Keratinocyte (primary cell): ENCODE measurements at regions not wholly inside any gene's neighbourhood (a gene's known extent, or its start where the extent isn't known, plus 50 kb on each side); places are given as distances from the start of the nearest gene placed in this dataset.

Experiments
- DNase-seq: peaks from one replicate; pipeline ENCODE4 v3.0.0-alpha.2; 2011; ENCODE audit warnings: low read depth, missing footprints, low spot score
- FAIRE-seq: peaks from 2 replicates; lab custom pipeline; 2011; peaks lifted over from hg19 to GRCh38; lab: Jason Lieb, UNC
- H2AFZ ChIP-seq: 2 replicates; pipeline ENCODE4 v1.6.0; 2012; ENCODE audit warnings: low read length, control low read depth, inconsistent platforms; ENCODE audit not compliant: control insufficient read depth
- H3K27ac ChIP-seq: 2 replicates; pipeline ENCODE4 v1.5.1; 2011; ENCODE audit warnings: low read length; ENCODE audit not compliant: control insufficient read depth, insufficient read depth
- H3K27me3 ChIP-seq: 3 replicates; pipeline ENCODE4 v1.6.0; 2011; ENCODE audit warnings: low read length; ENCODE audit not compliant: control insufficient read depth, insufficient read depth; ENCODE audit errors: extremely low read depth
- H3K36me3 ChIP-seq, 2 experiments: 2 replicates in 1 of 2; 3 replicates in 1 of 2; pipeline ENCODE4 v1.5.1; 2011; ENCODE audit warnings: low read length in 2 of 2, mild to moderate bottlenecking in 1 of 2; ENCODE audit not compliant: control insufficient read depth in 2 of 2, insufficient read depth in 2 of 2; ENCODE audit errors: extremely low read depth in 1 of 2
- H3K4me1 ChIP-seq: 3 replicates; pipeline ENCODE4 v1.5.1; 2011; ENCODE audit warnings: low read length; ENCODE audit not compliant: control insufficient read depth, insufficient read depth; ENCODE audit errors: extremely low read depth
- H3K4me2 ChIP-seq: 3 replicates; pipeline ENCODE4 v1.6.0; 2011; ENCODE audit warnings: low read depth, low read length; ENCODE audit not compliant: control insufficient read depth, insufficient read depth; ENCODE audit errors: extremely low read depth
- H3K4me3 ChIP-seq, 3 experiments: fragments of 200-600 bp in 1 of 3; sonication (generic) in 1 of 3; 2 replicates in 2 of 3; 3 replicates in 1 of 3; pipeline ENCODE4 v1.5.1; 2011 to 2016; ENCODE audit warnings: low read length in 3 of 3, mild to moderate bottlenecking in 3 of 3, control low read depth in 2 of 3, inconsistent platforms in 1 of 3, low read depth in 1 of 3, mixed read lengths in 1 of 3, mixed run types in 1 of 3, moderate library complexity in 1 of 3; ENCODE audit not compliant: control insufficient read depth in 2 of 3, insufficient read depth in 2 of 3; ENCODE audit errors: extremely low read depth in 1 of 3
- H3K79me2 ChIP-seq: 2 replicates; pipeline ENCODE4 v1.6.0; 2012; ENCODE audit warnings: low read length; ENCODE audit not compliant: control insufficient read depth, insufficient read depth
- H3K9ac ChIP-seq: 3 replicates; pipeline ENCODE4 v1.6.0; 2011; ENCODE audit warnings: low read length; ENCODE audit not compliant: control insufficient read depth, insufficient read depth; ENCODE audit errors: extremely low read depth
- H3K9me1 ChIP-seq: 3 replicates; pipeline ENCODE4 v1.6.0; 2011; ENCODE audit warnings: low read length; ENCODE audit not compliant: control insufficient read depth, insufficient read depth; ENCODE audit errors: extremely low read depth
- H3K9me3 ChIP-seq: 2 replicates; pipeline ENCODE4 v1.5.1; 2012; ENCODE audit warnings: low read depth, low read length; ENCODE audit not compliant: control insufficient read depth
- H4K20me1 ChIP-seq: 3 replicates; pipeline ENCODE4 v1.6.0; 2011; ENCODE audit warnings: low read length; ENCODE audit not compliant: control insufficient read depth, insufficient read depth; ENCODE audit errors: extremely low read depth
- EZH2 ChIP-seq: IDR thresholded peaks from one replicate; pipeline ENCODE4 v1.6.1; 2012; ENCODE audit warnings: inconsistent platforms, mild to moderate bottlenecking, low read length, moderate library complexity
- dilution Hi-C: fragments of 300-500 bp; cut with MboI; formaldehyde crosslinking; loops from one replicate; pipeline ENCODE4 v1.7.0; 2020; ENCODE audit warnings: low sequenced_read_pairs; ENCODE audit not compliant: extremely low pct_ligation_motif_present
- TF ChIP-seq, protein P1 (sequence below), 3 experiments: IDR thresholded peaks in 1 of 3; conservative IDR thresholded peaks in 1 of 3; optimal IDR thresholded peaks in 1 of 3; 2 replicates in 2 of 3; 3 replicates in 1 of 3; pipeline versions ENCODE3 to v1.5.1; 2011; ENCODE audit warnings: low read length in 3 of 3, mild to moderate bottlenecking in 3 of 3, moderate library complexity in 2 of 3, control low read depth in 1 of 3, inconsistent platforms in 1 of 3; ENCODE audit not compliant: insufficient read depth in 2 of 3; ENCODE audit errors: extremely low read depth in 1 of 3

DNA sequence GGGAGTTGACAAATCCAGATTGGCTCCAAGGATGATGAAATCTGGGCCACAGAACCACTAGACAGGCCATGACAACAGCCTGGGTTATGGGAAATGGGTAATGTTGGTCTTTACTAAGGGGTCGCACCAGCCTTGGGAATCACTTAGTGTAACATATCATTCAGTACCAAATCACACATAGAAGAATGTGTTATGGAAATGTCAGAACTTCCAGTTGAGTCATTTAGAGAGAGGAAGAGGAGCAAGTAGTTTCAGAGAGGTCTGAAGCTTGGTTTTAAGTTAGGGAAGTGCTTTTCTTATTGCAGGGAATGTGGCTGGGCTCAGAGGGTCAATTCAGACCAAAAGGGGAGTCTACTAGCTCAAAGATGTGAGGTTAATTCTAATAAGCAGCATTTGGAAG lies 241.6 kb upstream of the ZPLD1 start:
- Histone ChIP-seq H3K27me3 (no peaks in the 10 kb centered on the region), H3K9me1 (no peaks in the 10 kb centered on the region)
- TF ChIP-seq, protein P1, sequence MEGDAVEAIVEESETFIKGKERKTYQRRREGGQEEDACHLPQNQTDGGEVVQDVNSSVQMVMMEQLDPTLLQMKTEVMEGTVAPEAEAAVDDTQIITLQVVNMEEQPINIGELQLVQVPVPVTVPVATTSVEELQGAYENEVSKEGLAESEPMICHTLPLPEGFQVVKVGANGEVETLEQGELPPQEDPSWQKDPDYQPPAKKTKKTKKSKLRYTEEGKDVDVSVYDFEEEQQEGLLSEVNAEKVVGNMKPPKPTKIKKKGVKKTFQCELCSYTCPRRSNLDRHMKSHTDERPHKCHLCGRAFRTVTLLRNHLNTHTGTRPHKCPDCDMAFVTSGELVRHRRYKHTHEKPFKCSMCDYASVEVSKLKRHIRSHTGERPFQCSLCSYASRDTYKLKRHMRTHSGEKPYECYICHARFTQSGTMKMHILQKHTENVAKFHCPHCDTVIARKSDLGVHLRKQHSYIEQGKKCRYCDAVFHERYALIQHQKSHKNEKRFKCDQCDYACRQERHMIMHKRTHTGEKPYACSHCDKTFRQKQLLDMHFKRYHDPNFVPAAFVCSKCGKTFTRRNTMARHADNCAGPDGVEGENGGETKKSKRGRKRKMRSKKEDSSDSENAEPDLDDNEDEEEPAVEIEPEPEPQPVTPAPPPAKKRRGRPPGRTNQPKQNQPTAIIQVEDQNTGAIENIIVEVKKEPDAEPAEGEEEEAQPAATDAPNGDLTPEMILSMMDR (optimal IDR thresholded peaks at IDR 0.05 in 1 of 3, IDR thresholded peaks at IDR 0.05 in 1 of 3, conservative IDR thresholded peaks at IDR 0.05 in 1 of 3; ENCODE audit: extremely low read depth in 1 of 3, insufficient read depth in 2 of 3, low read length in 3 of 3), result no peak
- no peak for TF ChIP-seq EZH2

DNA sequence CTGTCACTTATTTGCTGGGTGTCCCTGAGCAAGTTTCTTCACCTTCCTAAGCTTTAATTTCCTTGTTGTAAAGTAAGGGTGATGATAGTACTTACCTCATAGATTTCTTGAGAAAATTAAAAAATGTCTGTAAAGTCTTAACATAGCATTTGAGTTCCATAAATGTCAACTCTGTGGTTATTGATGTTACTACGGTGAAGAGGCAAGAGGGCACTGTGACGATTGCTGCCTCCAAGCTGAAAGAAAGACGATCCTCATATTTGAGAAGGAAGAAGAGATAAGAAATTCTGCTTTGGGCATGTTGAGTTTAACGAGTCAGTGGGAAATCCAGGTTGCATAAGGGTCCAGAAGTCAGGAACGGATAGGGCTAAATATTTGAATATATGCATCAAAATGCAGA lies 240.8 kb upstream of the ZPLD1 start:
- DNase-seq (no peak), FAIRE-seq (peak; percentile 69)
- no peak overlapping the region for H3K4me2 ChIP-seq
- peak overlapping the region; percentile 96 for H3K27ac ChIP-seq
- H2AFZ ChIP-seq, result no peak overlapping the region
- H3K79me2 ChIP-seq, result no peaks in the 10 kb centered on the region
- no peaks in the 10 kb centered on the region for H4K20me1 ChIP-seq
- no peaks in the 10 kb centered on the region for H3K36me3 ChIP-seq
- dilution Hi-C loops, result no loop called here
- no peaks in the 10 kb centered on the region for H3K9me1 ChIP-seq
- peaks cover 77% of the 10 kb centered on the region for H3K4me1 ChIP-seq
- H3K9me3 ChIP-seq, result no peaks in the 10 kb centered on the region
- TF ChIP-seq, protein P1 (optimal IDR thresholded peaks at IDR 0.05 in 1 of 3, IDR thresholded peaks at IDR 0.05 in 1 of 3, conservative IDR thresholded peaks at IDR 0.05 in 1 of 3; ENCODE audit: extremely low read depth in 1 of 3, insufficient read depth in 2 of 3, low read length in 3 of 3), result no peak
- TF ChIP-seq EZH2, result no peak
- H3K4me3 ChIP-seq, result no peak overlapping the region
- no peaks in the 10 kb centered on the region for H3K27me3 ChIP-seq
- no peak overlapping the region for H3K9ac ChIP-seq

More for the DNA sequence above, 241.6 kb upstream of the ZPLD1 start:
- peak overlapping the region; percentile 53 for H3K4me2 ChIP-seq
- no peaks in the 10 kb centered on the region for H3K9me3 ChIP-seq
- FAIRE-seq (peak; percentile 46), DNase-seq (no peak)
- no peaks in the 10 kb centered on the region for H4K20me1 ChIP-seq
- H3K4me3 ChIP-seq, result no peak overlapping the region
- no peak overlapping the region for H3K9ac ChIP-seq
- no peaks in the 10 kb centered on the region for H3K36me3 ChIP-seq
- peaks cover 84% of the 10 kb centered on the region for H3K4me1 ChIP-seq
- H3K27ac ChIP-seq, result peak overlapping the region; percentile 96
- peak overlapping the region; percentile 35 for H2AFZ ChIP-seq
- H3K79me2 ChIP-seq, result no peaks in the 10 kb centered on the region
- dilution Hi-C loops, result no loop called here
